ENCODE measurements at regions not wholly inside any gene's neighbourhood (a gene's known extent, or its start where the extent isn't known, plus 50 kb on each side); places are given as distances from the start of the nearest gene placed in this dataset.

DNA sequence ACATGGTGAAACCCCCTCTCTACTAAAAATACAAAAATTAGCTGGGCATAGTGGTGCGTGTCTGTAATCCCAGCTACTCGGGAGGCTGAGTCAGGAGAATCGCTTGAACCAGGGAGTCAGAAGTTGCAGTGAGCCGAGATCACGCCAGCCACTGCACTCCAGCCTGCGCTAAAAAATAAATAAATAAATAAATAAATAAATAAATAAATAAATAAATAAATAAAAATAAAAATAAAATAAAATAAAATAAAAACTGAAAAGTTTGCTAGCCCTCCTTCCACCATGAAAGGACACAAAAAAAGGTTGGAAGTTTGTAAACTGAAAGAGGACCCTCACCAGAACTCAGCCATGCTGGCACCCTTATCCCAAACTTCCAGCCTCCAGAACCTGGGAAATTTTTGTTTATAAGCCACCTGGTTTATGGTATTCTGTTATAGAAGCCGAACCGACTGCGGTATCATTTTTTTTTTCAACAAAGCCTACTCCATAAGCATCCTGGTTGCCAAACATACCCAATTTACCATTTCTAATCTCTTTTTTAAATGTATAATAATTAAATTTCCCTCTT is 448.2 kb downstream of the SEMA3D start:
- no peak for TF ChIP-seq CTCF (IDR thresholded peaks at IDR 0.05)

DNA sequence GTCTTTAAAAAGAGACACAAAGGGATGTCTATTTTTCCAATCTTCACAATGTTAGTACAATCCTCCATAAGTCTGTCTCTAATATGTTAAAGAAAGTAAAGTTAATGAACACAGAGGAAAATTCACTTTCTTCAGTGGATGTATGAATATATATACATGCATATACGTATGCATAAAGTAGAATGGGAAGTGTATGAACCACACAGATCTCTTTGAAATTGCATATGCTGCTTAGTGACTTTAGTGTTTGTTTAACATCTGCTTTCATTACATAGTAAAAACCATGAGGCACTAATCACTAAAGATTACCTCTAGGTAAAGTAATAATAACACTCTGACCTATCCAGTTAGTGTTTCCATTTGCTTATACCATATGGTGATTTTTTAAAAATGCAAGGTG is 451.2 kb downstream of the SEMA3D start:
- TF ChIP-seq CTCF (IDR thresholded peaks at IDR 0.05) = no peak

GRCh38 chr7:84735011-84735410 is 451.8 kb downstream of the SEMA3D start:
- TF ChIP-seq CTCF (IDR thresholded peaks at IDR 0.05) = no peak

- no peak for TF ChIP-seq CTCF (IDR thresholded peaks at IDR 0.05)
These were observed 457.6 kb downstream of the SEMA3D start for GRCh38 chr7:84729284-84729683.

DNA sequence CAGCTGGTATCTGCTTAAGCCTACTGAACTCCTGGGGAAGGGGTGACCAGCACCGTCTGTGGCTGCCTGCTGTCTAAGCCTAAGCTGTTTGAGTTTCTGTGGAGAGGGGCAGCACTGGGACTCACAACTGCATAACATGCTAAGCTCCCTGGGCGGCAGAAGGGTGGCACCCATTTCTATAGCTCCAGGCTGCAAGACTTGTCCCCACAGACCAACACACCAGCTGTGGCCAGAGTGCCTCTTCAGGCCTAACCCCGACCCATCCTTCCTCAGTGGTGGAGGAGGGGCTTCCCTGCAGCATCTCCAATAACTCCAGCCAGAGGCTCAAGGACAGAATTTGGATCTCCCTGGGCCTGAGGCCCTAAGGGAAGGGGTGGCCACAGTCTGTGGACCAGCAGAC is 464.1 kb downstream of the SEMA3D start:
- TF ChIP-seq CTCF (IDR thresholded peaks at IDR 0.05) = no peak

DNA sequence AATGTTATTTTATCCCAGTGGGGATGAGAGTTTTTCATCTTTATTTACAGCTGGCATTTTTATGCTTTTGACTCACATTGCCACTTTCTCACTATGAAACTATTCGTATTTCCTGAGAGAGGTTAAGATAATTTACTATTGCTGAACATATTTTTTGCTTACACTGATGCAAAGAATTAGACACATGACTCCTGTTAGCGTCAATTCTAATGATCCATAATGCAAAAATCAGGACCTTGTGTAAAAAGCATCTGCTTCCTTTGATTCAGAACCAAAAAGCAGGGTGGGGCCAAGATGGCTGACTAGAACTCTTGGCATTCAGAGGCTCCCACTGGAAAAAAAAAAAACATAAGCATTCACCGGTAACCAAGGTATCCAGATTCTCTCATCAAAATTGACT is 464.8 kb downstream of the SEMA3D start:
- TF ChIP-seq CTCF (IDR thresholded peaks at IDR 0.05) = no peak

GRCh38 chr7:84720456-84721097 is 466.3 kb downstream of the SEMA3D start:
- TF ChIP-seq CTCF (IDR thresholded peaks at IDR 0.05) = no peak

DNA sequence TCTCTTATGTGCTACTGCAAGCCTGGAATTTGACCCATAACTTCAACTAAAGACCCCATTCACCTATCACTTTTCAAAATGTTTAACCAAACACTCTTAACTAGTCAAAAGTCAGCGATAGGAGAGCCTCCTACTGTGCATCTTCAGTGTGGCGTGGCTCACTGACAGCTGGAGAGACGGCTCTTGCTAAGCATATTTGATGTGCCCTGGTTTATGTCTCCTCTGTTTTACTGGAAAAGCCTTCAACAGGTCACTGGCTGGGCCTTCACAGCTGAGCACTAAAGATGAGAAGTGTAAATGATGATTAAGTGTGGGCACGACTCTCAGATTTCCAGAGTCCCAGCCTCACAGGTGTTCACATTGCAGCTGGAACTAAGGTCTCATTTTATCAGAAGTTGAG is 472.1 kb downstream of the SEMA3D start:
- TF ChIP-seq CTCF (IDR thresholded peaks at IDR 0.05) = no peak
